ENCODE measurements at regions not wholly inside any gene's neighbourhood (a gene's known extent, or its start where the extent isn't known, plus 50 kb on each side); places are given as distances from the start of the nearest gene placed in this dataset.
A peak's percentile ranks its signal among the peaks of the same experiment; 100 is the strongest.

- no peak overlapping the region for H3K4me3 Mint-ChIP-seq (ENCODE audit: low read depth)
- peaks cover 13% of the 10 kb centered on the region for H3K27me3 Mint-ChIP-seq
- H3K36me3 Mint-ChIP-seq (ENCODE audit: insufficient read depth) = no peaks in the 10 kb centered on the region
- H3K9me3 Mint-ChIP-seq (ENCODE audit: low read depth) = peaks cover 5% of the 10 kb centered on the region
- no peak for TF ChIP-seq CTCF (IDR thresholded peaks at IDR 0.05; ENCODE audit: unreplicated experiment)
- peaks cover 17% of the 10 kb centered on the region for H3K4me1 Mint-ChIP-seq (ENCODE audit: low read depth)
- DNase-seq (ENCODE audit: low spot score, unreplicated experiment) = no peak
- no peak overlapping the region for H3K27ac Mint-ChIP-seq
Measured at GRCh38 chr1:81242103-81242502, 558.6 kb upstream of the ADGRL2 start.

DNA sequence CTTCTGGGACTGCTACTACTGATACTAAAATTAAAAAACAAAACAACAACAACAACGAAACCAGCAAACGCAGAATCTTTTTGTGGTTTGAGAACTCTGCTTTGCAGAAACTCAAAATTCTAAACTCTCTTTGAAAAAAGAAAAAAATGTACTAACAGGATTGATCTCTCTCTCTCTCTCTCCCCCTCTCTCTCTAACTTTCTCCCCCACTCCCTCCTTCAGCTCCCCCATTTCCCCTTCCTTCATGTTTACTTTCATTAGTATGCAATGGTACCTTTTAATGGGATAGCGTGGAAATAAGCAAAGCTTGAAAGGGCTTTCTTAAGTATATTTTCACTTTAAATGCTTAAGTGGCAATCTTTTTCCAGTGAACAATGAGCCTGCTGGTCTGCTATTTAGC is 562.6 kb upstream of the ADGRL2 start:
- Mint-ChIP-seq H3K27me3 (peaks cover 3% of the 10 kb centered on the region), H3K27ac (no peak overlapping the region), H3K4me3 (ENCODE audit: low read depth) (peak overlapping the region; percentile 31), H3K9me3 (ENCODE audit: low read depth) (no peaks in the 10 kb centered on the region), H3K36me3 (ENCODE audit: insufficient read depth) (no peaks in the 10 kb centered on the region), H3K4me1 (ENCODE audit: low read depth) (peaks cover 17% of the 10 kb centered on the region)
- no peak for TF ChIP-seq CTCF (IDR thresholded peaks at IDR 0.05; ENCODE audit: unreplicated experiment)
- DNase-seq (ENCODE audit: low spot score, unreplicated experiment) = no peak

GRCh38 chr1:81237473-81238089 is 563.2 kb upstream of the ADGRL2 start:
- no peaks in the 10 kb centered on the region for H3K9me3 Mint-ChIP-seq (ENCODE audit: low read depth)
- peak overlapping the region; percentile 31 for H3K4me3 Mint-ChIP-seq (ENCODE audit: low read depth)
- peaks cover 21% of the 10 kb centered on the region for H3K4me1 Mint-ChIP-seq (ENCODE audit: low read depth)
- peaks cover 3% of the 10 kb centered on the region for H3K27me3 Mint-ChIP-seq
- no peak for DNase-seq (ENCODE audit: low spot score, unreplicated experiment)
- no peak for TF ChIP-seq CTCF (IDR thresholded peaks at IDR 0.05; ENCODE audit: unreplicated experiment)
- H3K36me3 Mint-ChIP-seq (ENCODE audit: insufficient read depth) = no peaks in the 10 kb centered on the region
- no peak overlapping the region for H3K27ac Mint-ChIP-seq

- Mint-ChIP-seq H3K4me3 (ENCODE audit: low read depth) (no peak overlapping the region), H3K27ac (no peak overlapping the region), H3K27me3 (no peaks in the 10 kb centered on the region), H3K36me3 (ENCODE audit: insufficient read depth) (no peaks in the 10 kb centered on the region), H3K4me1 (ENCODE audit: low read depth) (peaks cover 29% of the 10 kb centered on the region), H3K9me3 (ENCODE audit: low read depth) (no peaks in the 10 kb centered on the region)
- TF ChIP-seq CTCF (IDR thresholded peaks at IDR 0.05; ENCODE audit: unreplicated experiment) = no peak
- no peak for DNase-seq (ENCODE audit: low spot score, unreplicated experiment)
Measured at GRCh38 chr1:81234237-81234636, 566.5 kb upstream of the ADGRL2 start.

DNA sequence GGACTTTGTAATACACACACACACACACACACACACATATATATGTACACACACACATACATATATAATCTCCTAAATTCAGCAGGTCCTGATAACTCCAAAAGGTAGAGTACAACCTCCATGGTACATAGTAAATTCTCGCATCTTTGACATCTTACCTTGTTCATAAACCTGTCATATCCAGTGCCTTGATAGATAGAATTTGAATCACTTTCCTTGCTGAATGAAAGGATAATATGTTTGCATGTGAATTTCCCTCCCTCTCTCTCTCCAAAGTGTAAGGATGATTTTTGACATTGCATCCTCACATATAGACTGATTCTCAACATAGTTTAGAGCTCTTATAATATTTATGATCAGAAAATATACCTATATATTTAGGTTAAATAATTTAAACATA is 567.1 kb upstream of the ADGRL2 start:
- H3K36me3 Mint-ChIP-seq (ENCODE audit: insufficient read depth) = no peaks in the 10 kb centered on the region
- H3K4me1 Mint-ChIP-seq (ENCODE audit: low read depth) = peaks cover 28% of the 10 kb centered on the region
- H3K27ac Mint-ChIP-seq = no peak overlapping the region

More for the DNA sequence above, 567.1 kb upstream of the ADGRL2 start:
- Mint-ChIP-seq H3K9me3 (ENCODE audit: low read depth) (no peaks in the 10 kb centered on the region), H3K27me3 (no peaks in the 10 kb centered on the region), H3K4me3 (ENCODE audit: low read depth) (no peak overlapping the region)
- TF ChIP-seq CTCF (IDR thresholded peaks at IDR 0.05; ENCODE audit: unreplicated experiment) = no peak
- no peak for DNase-seq (ENCODE audit: low spot score, unreplicated experiment)
